ENCODE measurements at regions not wholly inside any gene's neighbourhood (a gene's known extent, or its start where the extent isn't known, plus 50 kb on each side); places are given as distances from the start of the nearest gene placed in this dataset.

- DNase-seq = no peak
Observed at GRCh38 chr5:67383451-67383850, 186.9 kb upstream of the CD180 start.

GRCh38 chr5:67381236-67381880 is 184.8 kb upstream of the CD180 start:
- DNase-seq = no peak

GRCh38 chr5:67380431-67380830 is 183.8 kb upstream of the CD180 start:
- DNase-seq = no peak

GRCh38 chr5:67379753-67380152 is 183.2 kb upstream of the CD180 start:
- DNase-seq = no peak

- DNase-seq = no peak
Observed at GRCh38 chr5:67378256-67378655, 181.7 kb upstream of the CD180 start.

GRCh38 chr5:67377631-67378030 is 181.0 kb upstream of the CD180 start:
- no peak for DNase-seq

GRCh38 chr5:67375606-67376005 is 179.0 kb upstream of the CD180 start:
- DNase-seq = no peak

GRCh38 chr5:67374378-67374777 is 177.8 kb upstream of the CD180 start:
- DNase-seq = no peak

GRCh38 chr5:67373518-67373917 is 176.9 kb upstream of the CD180 start:
- no peak for DNase-seq

- DNase-seq = no peak
Observed at GRCh38 chr5:67372887-67373286, 176.3 kb upstream of the CD180 start.

- DNase-seq = no peak
Observed at GRCh38 chr5:67371924-67372323, 175.3 kb upstream of the CD180 start.

GRCh38 chr5:67366691-67367395 is 170.2 kb upstream of the CD180 start:
- DNase-seq = no peak

- no peak for DNase-seq
Observed at GRCh38 chr5:67366276-67366675, 169.7 kb upstream of the CD180 start.

GRCh38 chr5:67364381-67364970 is 167.9 kb upstream of the CD180 start:
- DNase-seq = no peak

GRCh38 chr5:67363963-67364362 is 167.4 kb upstream of the CD180 start:
- DNase-seq = peak; percentile 28

- DNase-seq = no peak
Observed at GRCh38 chr5:67363180-67363709, 166.6 kb upstream of the CD180 start.

- DNase-seq = no peak
Observed at GRCh38 chr5:67361932-67362729, 165.5 kb upstream of the CD180 start.

- no peak for DNase-seq
Observed at GRCh38 chr5:67360047-67360446, 163.4 kb upstream of the CD180 start.

- DNase-seq = no peak
Observed at GRCh38 chr5:67358186-67358585, 161.6 kb upstream of the CD180 start.

- DNase-seq = no peak
Observed at GRCh38 chr5:67355120-67355713, 158.6 kb upstream of the CD180 start.

- no peak for DNase-seq
Observed at GRCh38 chr5:67353500-67354450, 157.2 kb upstream of the CD180 start.
